ENCODE measurements at regions not wholly inside any gene's neighbourhood (a gene's known extent, or its start where the extent isn't known, plus 50 kb on each side); places are given as distances from the start of the nearest gene placed in this dataset.

GRCh38 chrX:42432552-42432951 lies 345.4 kb downstream of the PPP1R2C start:
- H3K9me3 ChIP-seq: no peaks in the 10 kb centered on the region
- H3K27me3 ChIP-seq: peaks cover 0 to 17% (median 0%) of the 10 kb centered on the region in 9 donors
- no peak overlapping the region for H3K4me3 ChIP-seq
- ATAC-seq (no peak), DNase-seq (no peak)
- 75 to 94% (median 85%) methylated on average over 2 of the region's 2 CpGs for WGBS, 4 donors
- H3K4me1 ChIP-seq: no peaks in the 10 kb centered on the region
- intact Hi-C loops (cut with DNase I): no loop called here
- H3K36me3 ChIP-seq: no peaks in the 10 kb centered on the region
- H3K27ac ChIP-seq: no peak overlapping the region
- TF ChIP-seq POLR2A (IDR thresholded peaks at IDR 0.05): no peak
- TF ChIP-seq, protein P1, sequence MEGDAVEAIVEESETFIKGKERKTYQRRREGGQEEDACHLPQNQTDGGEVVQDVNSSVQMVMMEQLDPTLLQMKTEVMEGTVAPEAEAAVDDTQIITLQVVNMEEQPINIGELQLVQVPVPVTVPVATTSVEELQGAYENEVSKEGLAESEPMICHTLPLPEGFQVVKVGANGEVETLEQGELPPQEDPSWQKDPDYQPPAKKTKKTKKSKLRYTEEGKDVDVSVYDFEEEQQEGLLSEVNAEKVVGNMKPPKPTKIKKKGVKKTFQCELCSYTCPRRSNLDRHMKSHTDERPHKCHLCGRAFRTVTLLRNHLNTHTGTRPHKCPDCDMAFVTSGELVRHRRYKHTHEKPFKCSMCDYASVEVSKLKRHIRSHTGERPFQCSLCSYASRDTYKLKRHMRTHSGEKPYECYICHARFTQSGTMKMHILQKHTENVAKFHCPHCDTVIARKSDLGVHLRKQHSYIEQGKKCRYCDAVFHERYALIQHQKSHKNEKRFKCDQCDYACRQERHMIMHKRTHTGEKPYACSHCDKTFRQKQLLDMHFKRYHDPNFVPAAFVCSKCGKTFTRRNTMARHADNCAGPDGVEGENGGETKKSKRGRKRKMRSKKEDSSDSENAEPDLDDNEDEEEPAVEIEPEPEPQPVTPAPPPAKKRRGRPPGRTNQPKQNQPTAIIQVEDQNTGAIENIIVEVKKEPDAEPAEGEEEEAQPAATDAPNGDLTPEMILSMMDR (IDR thresholded peaks at IDR 0.05): no peak

GRCh38 chrX:42422961-42423360 lies 355.0 kb downstream of the PPP1R2C start:
- DNase-seq (no peak), ATAC-seq (no peak)
- TF ChIP-seq POLR2A (IDR thresholded peaks at IDR 0.05): no peak
- TF ChIP-seq, protein P1 (IDR thresholded peaks at IDR 0.05): no peak
- no peak overlapping the region for H3K27ac ChIP-seq
- no peaks in the 10 kb centered on the region for H3K27me3 ChIP-seq
- H3K4me3 ChIP-seq: no peak overlapping the region
- no peaks in the 10 kb centered on the region for H3K9me3 ChIP-seq
- no peaks in the 10 kb centered on the region for H3K4me1 ChIP-seq
- intact Hi-C loops (cut with DNase I): no loop called here
- H3K36me3 ChIP-seq: no peaks in the 10 kb centered on the region
- 76 to 91% (median 83%) methylated on average over 4 of the region's 4 CpGs for WGBS, 4 donors

GRCh38 chrX:42420426-42420825 lies 357.5 kb downstream of the PPP1R2C start:
- Histone ChIP-seq H3K4me3 (no peak overlapping the region), H3K36me3 (no peaks in the 10 kb centered on the region), H3K27ac (no peak overlapping the region), H3K27me3 (no peaks in the 10 kb centered on the region), H3K9me3 (no peaks in the 10 kb centered on the region), H3K4me1 (no peaks in the 10 kb centered on the region)
- no peak for TF ChIP-seq POLR2A (IDR thresholded peaks at IDR 0.05)
- TF ChIP-seq, protein P1 (IDR thresholded peaks at IDR 0.05): no peak
- DNase-seq (no peak), ATAC-seq (no peak)
- WGBS, 4 donors: 74 to 89% (median 82%) methylated on average over 4 of the region's 4 CpGs
- intact Hi-C loops (cut with DNase I): no loop called here

DNA sequence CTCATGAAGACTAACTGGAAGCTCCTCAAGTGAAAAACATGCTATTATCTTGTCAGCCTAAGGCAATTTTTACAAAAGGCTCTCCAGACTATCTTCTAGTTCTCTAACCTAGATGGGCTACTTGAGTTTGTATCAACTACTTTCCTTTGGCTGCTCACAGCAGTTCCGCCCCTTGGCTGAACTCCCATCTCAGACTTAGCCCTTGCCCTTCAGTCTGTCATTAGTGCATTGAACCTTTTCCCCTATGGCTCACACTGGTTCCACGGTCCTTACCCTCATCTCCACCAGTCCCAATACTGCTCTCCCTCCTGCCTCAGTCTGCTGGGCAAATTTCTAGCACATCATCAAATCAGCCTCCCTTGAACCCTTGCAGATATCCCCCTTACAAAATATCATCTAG lies 362.3 kb downstream of the PPP1R2C start:
- H3K27me3 ChIP-seq: no peaks in the 10 kb centered on the region
- intact Hi-C loops (cut with DNase I): no loop called here
- no peak for ATAC-seq
- TF ChIP-seq POLR2A (IDR thresholded peaks at IDR 0.05): no peak
- TF ChIP-seq, protein P1 (IDR thresholded peaks at IDR 0.05): no peak
- H3K4me3 ChIP-seq: no peak overlapping the region
- H3K9me3 ChIP-seq: peaks cover 0 to 25% (median 0%) of the 10 kb centered on the region in 12 donors
- no peaks in the 10 kb centered on the region for H3K36me3 ChIP-seq
- no peak for DNase-seq
- 60 to 79% (median 72%) methylated on average over 2 of the region's 2 CpGs for WGBS, 4 donors
- H3K27ac ChIP-seq: no peak overlapping the region
- H3K4me1 ChIP-seq: no peaks in the 10 kb centered on the region

Measured in heart left ventricle (tissue), 16 donors.